ENCODE measurements at regions not wholly inside any gene's neighbourhood (a gene's known extent, or its start where the extent isn't known, plus 50 kb on each side); places are given as distances from the start of the nearest gene placed in this dataset.

GRCh38 chr15:70241561-70242320 is 144.0 kb upstream of the TLE3 start:
- TF ChIP-seq, protein P1, sequence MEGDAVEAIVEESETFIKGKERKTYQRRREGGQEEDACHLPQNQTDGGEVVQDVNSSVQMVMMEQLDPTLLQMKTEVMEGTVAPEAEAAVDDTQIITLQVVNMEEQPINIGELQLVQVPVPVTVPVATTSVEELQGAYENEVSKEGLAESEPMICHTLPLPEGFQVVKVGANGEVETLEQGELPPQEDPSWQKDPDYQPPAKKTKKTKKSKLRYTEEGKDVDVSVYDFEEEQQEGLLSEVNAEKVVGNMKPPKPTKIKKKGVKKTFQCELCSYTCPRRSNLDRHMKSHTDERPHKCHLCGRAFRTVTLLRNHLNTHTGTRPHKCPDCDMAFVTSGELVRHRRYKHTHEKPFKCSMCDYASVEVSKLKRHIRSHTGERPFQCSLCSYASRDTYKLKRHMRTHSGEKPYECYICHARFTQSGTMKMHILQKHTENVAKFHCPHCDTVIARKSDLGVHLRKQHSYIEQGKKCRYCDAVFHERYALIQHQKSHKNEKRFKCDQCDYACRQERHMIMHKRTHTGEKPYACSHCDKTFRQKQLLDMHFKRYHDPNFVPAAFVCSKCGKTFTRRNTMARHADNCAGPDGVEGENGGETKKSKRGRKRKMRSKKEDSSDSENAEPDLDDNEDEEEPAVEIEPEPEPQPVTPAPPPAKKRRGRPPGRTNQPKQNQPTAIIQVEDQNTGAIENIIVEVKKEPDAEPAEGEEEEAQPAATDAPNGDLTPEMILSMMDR (conservative IDR thresholded peaks at IDR 0.05 in 1 of 2, IDR thresholded peaks at IDR 0.05 in 1 of 2; ENCODE audit: low read depth in 1 of 2, low read length in 2 of 2): no peak
- no peak for TF ChIP-seq EZH2 (IDR thresholded peaks at IDR 0.05; ENCODE audit: low read length, missing control alignments)
